ENCODE measurements at regions not wholly inside any gene's neighbourhood (a gene's known extent, or its start where the extent isn't known, plus 50 kb on each side); places are given as distances from the start of the nearest gene placed in this dataset.

DNA sequence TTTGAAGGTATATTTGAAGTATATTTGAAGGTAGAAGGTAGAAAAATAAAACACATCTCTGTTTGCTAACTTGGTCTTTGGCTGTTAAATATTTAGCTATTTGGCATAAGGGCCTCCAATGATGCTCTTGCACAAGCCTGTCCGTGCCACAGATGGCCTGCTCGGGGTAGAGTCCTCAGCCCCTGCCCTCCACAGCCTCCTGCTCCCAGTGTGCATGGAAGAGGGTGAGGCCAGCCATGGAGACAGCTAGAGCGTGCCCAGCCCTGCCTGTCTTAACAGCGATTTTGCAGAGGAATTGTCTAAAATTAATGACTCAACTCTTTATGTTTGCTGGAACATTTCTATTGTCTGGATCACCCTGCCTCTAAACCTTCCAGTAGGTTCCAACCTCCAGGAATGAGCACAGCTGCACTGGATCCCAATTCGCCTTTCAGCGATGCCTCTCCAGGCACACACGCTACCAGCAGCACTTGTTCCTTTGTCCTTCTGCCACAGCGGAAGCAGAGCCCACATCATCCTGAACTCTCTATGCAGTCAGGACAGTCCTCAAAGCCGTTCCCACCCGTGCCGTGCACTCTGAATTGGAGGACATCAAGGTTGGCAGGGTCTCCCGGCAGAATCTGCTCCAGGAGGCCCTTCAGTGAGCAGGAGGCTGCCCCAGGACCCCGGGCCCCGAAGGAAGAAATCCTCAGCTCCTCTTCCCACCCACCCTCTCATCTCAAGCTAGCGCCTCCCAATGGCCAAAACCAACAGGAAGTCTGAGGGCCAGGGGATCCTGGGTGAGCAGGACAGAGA is 254.0 kb upstream of the IRX1 start:
- no peaks in the 10 kb centered on the region for H3K27me3 Mint-ChIP-seq

DNA sequence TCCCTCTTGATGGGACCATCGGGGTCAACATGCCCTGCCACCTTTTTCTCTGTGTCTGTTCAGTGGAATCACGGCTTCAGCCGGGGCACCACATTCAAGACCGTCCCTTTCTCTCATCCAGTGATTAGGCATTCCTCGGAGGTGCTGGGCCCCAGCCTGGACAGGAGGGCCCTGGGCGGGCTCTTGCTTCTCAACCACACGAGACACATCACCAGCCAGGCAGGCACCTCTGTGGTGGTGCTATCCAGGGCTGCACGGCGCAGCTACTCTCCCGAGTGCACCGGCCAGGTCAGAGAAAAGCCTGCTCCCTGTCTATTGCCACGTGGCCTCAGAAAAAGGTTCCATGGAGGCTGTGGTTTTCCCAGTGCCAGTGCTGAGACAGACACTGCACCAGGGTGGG is 255.2 kb upstream of the IRX1 start:
- Mint-ChIP-seq H3K4me3 (no peak overlapping the region), H3K27ac (no peak overlapping the region), H3K9me3 (no peaks in the 10 kb centered on the region), H3K27me3 (no peaks in the 10 kb centered on the region), H3K4me1 (ENCODE audit: low read depth) (no peaks in the 10 kb centered on the region), H3K36me3 (ENCODE audit: low read depth) (no peaks in the 10 kb centered on the region)
- DNase-seq = no peak

More for the DNA sequence above, 254.0 kb upstream of the IRX1 start:
- DNase-seq = no peak
- Mint-ChIP-seq H3K9me3 (no peaks in the 10 kb centered on the region), H3K4me1 (ENCODE audit: low read depth) (no peaks in the 10 kb centered on the region), H3K27ac (no peak overlapping the region), H3K36me3 (ENCODE audit: low read depth) (no peaks in the 10 kb centered on the region), H3K4me3 (no peak overlapping the region)

DNA sequence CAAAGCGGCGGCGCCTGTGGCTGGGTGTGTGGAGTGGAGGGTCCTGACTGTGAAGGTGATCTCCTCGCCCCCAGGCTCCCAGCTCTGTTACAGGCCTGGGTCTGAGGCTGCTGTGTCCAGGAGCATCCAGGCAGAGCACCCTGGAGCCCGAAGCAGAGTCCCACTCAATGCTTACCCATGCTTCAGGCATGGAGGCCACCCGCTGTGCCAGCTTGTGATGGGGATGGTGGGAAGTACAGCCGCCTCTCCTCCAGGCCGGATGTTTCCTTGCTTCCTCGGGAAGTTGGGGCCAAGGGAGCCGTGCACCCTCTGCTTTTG is 255.9 kb upstream of the IRX1 start:
- no peaks in the 10 kb centered on the region for H3K4me1 Mint-ChIP-seq (ENCODE audit: low read depth)
- no peaks in the 10 kb centered on the region for H3K36me3 Mint-ChIP-seq (ENCODE audit: low read depth)
- no peak for DNase-seq
- H3K27ac Mint-ChIP-seq = no peak overlapping the region
- H3K9me3 Mint-ChIP-seq = no peaks in the 10 kb centered on the region
- no peaks in the 10 kb centered on the region for H3K27me3 Mint-ChIP-seq
- H3K4me3 Mint-ChIP-seq = no peak overlapping the region

DNA sequence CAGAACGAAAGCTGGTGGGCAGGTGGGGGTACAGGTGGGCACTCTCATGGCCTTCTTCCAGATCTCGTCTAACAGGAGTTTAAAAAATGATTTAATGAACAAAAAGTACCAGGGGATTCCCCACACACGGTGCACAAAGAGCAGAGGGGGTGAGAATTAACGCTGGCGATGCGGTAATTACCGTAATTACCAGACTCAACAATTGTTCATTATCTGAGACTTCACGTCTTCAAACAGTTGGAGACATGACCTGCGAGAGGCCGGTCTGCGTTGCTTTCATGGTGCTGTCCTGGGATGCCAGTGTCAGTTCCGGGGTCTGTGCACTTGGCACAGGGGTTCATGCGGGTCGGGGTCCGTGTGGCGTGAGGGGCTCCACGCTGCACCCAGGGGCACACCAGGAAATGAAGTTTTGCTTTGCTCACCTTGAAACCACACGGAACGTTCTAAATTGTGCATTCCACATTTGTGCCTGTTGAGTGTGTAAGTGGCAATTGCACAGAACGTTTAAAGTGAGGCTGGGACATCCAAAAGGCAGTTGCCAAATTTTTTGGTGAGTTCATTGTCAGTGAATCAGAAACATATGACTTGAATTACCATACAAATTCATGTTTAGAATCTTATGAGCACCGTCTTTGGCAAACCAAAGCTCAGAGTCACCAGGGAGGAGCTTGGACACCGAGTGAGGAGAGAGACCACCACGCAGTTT is 256.4 kb upstream of the IRX1 start:
- no peaks in the 10 kb centered on the region for H3K9me3 Mint-ChIP-seq
- DNase-seq = no peak
- no peak overlapping the region for H3K27ac Mint-ChIP-seq
- no peaks in the 10 kb centered on the region for H3K36me3 Mint-ChIP-seq (ENCODE audit: low read depth)
- no peaks in the 10 kb centered on the region for H3K4me1 Mint-ChIP-seq (ENCODE audit: low read depth)
- no peak overlapping the region for H3K4me3 Mint-ChIP-seq
- no peaks in the 10 kb centered on the region for H3K27me3 Mint-ChIP-seq

DNA sequence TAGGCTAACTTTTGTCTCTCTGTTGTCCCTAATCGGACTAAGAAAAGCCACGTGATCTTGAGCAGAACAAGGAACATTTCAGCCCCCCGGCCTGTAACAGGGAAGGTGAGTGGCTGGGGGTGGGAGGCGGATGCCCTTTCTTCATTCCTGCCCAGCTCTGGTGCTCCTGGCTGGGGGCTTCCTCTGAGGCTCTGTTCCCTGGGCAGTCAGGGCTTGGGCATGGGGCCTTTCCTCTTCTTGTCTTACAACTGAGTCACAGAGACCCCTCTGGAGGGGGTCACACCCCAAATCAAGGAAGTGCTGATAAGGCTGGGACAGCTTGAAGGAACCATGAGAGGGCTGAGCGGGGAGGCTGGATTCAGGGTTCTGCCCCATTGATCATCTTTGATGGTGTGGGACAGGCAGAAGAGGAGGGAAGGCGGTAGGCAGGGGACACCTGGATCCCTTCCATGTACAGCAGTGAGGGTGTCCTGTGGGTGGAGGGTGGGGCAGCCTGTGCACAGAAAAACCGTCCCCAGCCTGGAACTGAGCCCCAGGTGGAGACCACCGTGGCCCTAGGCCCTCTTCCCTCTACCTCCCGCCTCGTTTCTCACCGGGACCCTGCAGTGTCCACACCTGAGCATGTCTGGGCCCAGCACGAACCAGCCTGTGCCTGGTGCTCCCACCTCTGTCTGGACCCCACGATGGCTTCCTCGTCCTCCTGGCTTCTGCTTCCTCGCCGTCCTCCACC is 257.7 kb upstream of the IRX1 start:
- no peak for DNase-seq
- Mint-ChIP-seq H3K4me3 (no peak overlapping the region), H3K36me3 (ENCODE audit: low read depth) (no peaks in the 10 kb centered on the region), H3K27ac (no peak overlapping the region), H3K9me3 (no peaks in the 10 kb centered on the region), H3K4me1 (ENCODE audit: low read depth) (no peaks in the 10 kb centered on the region), H3K27me3 (no peaks in the 10 kb centered on the region)

DNA sequence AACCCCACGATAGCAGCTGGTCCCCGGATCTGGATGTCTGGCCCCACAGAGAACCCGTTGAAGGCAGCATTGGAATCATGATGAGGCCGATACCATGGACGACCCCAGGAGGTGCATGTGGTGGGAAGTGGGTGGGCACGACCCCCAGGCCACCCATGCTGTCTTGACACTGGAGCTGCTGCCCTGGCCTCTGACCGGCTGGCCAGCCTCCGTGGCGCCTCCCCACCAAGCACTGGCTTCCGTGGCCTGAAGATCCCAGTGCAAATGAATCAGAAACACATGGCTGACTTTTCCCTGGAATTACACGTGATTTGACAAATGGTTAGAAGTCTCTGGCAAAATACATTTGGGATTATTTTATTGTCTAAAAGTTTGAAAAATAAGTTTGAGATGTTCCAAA is 259.0 kb upstream of the IRX1 start:
- no peak overlapping the region for H3K27ac Mint-ChIP-seq
- H3K36me3 Mint-ChIP-seq (ENCODE audit: low read depth) = no peaks in the 10 kb centered on the region
- DNase-seq = no peak
- no peak overlapping the region for H3K4me3 Mint-ChIP-seq
- no peaks in the 10 kb centered on the region for H3K27me3 Mint-ChIP-seq
- H3K4me1 Mint-ChIP-seq (ENCODE audit: low read depth) = no peaks in the 10 kb centered on the region
- peaks cover under 1% of the 10 kb centered on the region for H3K9me3 Mint-ChIP-seq

DNA sequence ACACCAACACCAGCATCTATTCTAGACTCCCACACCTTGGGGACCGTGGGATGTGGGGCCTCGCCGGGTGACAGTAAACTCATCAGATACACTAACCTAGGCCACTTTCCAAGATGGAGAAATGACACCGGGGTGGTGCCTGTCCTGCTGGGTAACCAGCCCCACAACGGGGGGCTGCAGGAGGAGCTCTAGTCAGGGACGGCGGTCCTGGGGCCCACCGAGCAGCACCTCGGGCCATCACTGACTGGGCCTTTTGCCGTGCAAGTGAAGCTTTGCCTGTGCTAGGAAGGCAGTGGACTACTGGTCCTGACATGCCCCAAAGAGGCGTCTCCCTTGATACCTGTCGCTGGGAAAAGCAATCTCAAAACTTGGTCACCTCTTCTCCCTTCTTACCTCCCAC is 260.3 kb upstream of the IRX1 start:
- Mint-ChIP-seq H3K27ac (no peak overlapping the region), H3K9me3 (peaks cover 3% of the 10 kb centered on the region), H3K4me3 (no peak overlapping the region), H3K27me3 (no peaks in the 10 kb centered on the region), H3K4me1 (ENCODE audit: low read depth) (no peaks in the 10 kb centered on the region), H3K36me3 (ENCODE audit: low read depth) (no peaks in the 10 kb centered on the region)
- DNase-seq = no peak

DNA sequence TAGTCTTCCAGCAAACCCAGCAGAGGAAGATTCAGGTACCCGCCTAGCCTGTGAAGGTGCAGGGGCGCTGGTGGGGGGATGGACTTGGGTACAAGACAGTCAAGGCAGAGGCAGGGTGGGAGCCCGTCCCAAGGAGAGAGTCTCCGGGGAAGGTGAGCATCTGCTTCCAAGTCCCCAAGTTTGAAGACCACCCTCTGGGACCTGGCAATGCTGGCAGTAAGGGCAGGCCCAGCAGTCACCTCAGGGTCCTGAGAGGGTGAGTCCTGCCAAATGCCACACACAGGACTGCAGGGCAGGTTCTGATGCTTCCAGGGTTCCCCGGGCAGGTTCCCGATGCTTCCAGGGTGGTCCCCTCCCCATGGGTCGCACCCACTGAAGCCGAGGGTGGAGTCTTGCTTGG is 261.8 kb upstream of the IRX1 start:
- Mint-ChIP-seq H3K4me1 (ENCODE audit: low read depth) (no peaks in the 10 kb centered on the region), H3K27ac (no peak overlapping the region), H3K27me3 (no peaks in the 10 kb centered on the region), H3K9me3 (peaks cover 3% of the 10 kb centered on the region), H3K36me3 (ENCODE audit: low read depth) (no peaks in the 10 kb centered on the region), H3K4me3 (no peak overlapping the region)
- no peak for DNase-seq

DNA sequence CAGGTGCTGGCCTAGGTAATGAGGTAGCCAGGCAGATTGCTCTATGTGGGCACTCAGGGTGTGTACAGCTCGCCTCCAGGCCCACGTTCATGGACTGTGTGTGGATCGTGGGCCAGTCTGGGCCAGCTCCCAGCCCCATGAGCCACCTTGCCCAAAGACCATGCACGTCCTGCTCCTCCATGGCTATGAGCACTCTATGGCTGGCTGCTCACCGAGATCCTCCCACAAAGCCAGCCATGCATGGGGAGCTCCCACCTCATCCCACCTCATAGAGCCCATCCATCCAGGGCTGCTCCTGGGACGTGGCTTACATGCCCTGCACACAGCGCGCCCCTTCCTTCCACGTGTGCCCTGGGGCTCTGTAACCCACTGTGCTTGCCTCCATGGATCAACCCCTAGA is 262.5 kb upstream of the IRX1 start:
- Mint-ChIP-seq H3K4me3 (no peak overlapping the region), H3K9me3 (peaks cover 3% of the 10 kb centered on the region), H3K36me3 (ENCODE audit: low read depth) (no peaks in the 10 kb centered on the region), H3K27me3 (no peaks in the 10 kb centered on the region), H3K27ac (no peak overlapping the region), H3K4me1 (ENCODE audit: low read depth) (no peaks in the 10 kb centered on the region)
- DNase-seq = no peak

DNA sequence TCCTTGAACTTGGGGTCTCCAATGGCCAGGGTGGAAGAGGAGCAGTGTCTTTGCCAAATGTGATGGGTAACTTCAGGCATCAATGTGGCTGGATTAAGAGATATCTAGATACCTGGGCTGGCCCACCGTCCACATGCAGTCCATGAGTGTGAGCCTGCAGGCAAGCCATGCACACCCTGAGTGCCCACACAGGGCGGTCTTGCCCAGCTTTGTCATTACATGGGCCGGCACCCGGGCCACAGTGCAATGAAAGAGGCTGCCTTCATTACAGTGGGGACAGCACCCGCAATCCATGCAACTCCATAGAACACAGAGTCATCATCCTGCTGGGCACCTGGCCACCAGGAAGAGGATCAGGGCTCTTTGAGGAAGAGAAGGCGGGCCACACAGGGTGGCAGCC is 263.8 kb upstream of the IRX1 start:
- no peaks in the 10 kb centered on the region for H3K36me3 Mint-ChIP-seq (ENCODE audit: low read depth)
- H3K4me1 Mint-ChIP-seq (ENCODE audit: low read depth) = no peaks in the 10 kb centered on the region
- H3K27me3 Mint-ChIP-seq = no peaks in the 10 kb centered on the region
- DNase-seq = no peak
- no peak overlapping the region for H3K27ac Mint-ChIP-seq
- no peak overlapping the region for H3K4me3 Mint-ChIP-seq
- H3K9me3 Mint-ChIP-seq = peaks cover 4% of the 10 kb centered on the region

DNA sequence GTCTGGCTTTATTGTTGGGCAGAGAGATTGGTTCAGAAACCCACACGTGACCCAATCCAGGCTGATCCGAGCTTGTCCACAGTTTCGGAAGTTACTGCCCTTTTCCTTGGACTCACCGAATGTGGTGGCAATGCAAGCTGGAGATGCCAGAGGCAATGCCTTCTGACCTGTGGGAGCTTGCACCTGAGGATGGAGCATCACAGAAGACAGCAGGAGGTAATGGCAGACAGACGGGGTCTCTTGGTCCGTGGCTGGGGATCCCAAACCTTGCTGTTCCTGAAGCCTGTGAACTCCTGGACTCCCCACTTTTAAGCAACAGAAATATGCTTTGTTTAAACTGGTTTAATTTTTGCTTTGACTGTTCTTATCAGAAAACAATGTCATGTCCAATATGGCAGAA is 265.2 kb upstream of the IRX1 start:
- Mint-ChIP-seq H3K4me3 (no peak overlapping the region), H3K4me1 (ENCODE audit: low read depth) (no peaks in the 10 kb centered on the region), H3K27ac (no peak overlapping the region), H3K27me3 (no peaks in the 10 kb centered on the region), H3K36me3 (ENCODE audit: low read depth) (no peaks in the 10 kb centered on the region), H3K9me3 (peaks cover 8% of the 10 kb centered on the region)
- no peak for DNase-seq

DNA sequence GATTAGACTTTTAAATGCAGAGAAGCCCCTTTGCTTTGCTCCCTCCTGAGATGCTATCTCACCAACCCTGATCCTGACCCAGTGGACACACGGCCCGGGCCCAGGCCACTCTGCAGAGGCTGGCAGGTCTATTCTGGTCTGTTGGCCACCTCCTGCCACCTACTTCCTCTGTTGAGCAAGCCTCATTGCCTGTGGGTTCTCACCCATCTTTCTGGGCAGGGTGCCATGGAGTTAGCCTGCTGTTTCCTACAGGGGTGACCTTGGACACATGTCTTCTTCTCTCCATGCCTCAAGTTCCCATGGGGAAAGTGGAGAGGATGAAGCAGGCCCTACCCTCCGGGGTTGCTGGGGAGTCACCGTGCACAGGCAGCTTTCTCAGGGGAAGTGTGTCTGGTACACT is 266.2 kb upstream of the IRX1 start:
- Mint-ChIP-seq H3K4me3 (no peak overlapping the region), H3K36me3 (ENCODE audit: low read depth) (no peaks in the 10 kb centered on the region), H3K27me3 (no peaks in the 10 kb centered on the region), H3K9me3 (peaks cover 14% of the 10 kb centered on the region), H3K4me1 (ENCODE audit: low read depth) (no peaks in the 10 kb centered on the region), H3K27ac (no peak overlapping the region)
- DNase-seq = no peak

DNA sequence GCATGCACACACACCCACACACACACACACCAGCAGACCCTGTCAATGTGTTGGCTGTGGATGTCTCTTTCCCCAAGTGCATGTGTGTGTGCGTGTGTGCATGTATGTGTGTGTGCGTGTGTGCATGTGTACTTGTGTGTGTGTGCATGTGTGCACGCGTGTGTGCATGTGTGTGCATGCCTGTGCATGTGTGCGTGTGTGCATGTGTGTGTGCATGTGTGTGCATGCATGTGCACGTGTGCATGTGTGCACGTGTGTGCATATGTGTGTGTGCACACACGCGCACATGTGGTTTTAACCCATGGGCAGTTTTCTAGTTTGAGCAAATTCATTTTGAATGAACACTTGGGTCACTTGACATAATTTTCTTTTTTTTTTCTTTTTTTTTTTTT is 268.8 kb upstream of the IRX1 start:
- no peak overlapping the region for H3K27ac Mint-ChIP-seq
- peaks cover 14% of the 10 kb centered on the region for H3K9me3 Mint-ChIP-seq
- no peaks in the 10 kb centered on the region for H3K36me3 Mint-ChIP-seq (ENCODE audit: low read depth)
- H3K27me3 Mint-ChIP-seq = no peaks in the 10 kb centered on the region
- no peak for DNase-seq
- H3K4me3 Mint-ChIP-seq = no peak overlapping the region
- no peaks in the 10 kb centered on the region for H3K4me1 Mint-ChIP-seq (ENCODE audit: low read depth)

DNA sequence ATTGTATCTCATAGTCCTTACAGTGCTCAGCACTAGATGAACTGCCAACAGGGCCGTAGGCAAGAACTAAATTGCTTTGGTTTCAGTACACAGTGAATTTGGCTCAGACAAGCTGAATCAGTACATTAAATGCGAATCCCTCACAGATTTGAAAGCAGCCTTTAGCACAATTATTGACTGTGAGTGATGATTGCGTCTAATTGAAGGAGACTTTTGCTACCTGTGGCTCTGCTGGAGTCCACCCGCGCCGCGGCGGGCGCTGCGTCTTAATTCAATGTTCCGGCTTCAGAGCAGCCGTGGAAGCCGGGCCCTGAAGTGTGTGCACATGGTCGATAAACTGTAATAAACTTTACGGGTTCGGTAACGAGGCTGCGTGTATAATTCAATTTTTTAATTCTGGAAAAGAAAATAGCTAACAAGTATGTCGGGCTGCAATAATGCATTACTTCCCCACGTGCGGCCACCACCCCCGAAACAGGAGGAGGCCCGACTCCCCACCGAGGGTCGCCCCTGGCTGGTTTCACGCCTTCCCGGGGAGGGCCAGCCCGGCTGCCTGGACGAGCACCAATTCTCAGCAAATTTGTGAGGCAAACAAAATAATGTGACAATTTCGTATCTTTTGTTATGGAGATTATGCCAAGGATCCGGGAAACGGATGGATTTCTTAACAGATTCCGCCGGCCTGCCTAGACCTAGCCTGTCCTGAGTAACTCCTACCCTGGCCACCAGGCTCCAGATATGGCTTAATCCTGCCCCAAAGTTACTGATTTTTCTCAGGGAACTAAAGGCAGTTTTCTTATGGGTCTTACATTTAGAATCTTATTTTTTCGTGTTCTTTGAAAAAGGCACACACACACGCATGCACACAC is 269.4 kb upstream of the IRX1 start:
- Mint-ChIP-seq H3K4me3 (no peak overlapping the region), H3K4me1 (ENCODE audit: low read depth) (no peaks in the 10 kb centered on the region), H3K9me3 (peaks cover 11% of the 10 kb centered on the region), H3K27me3 (no peaks in the 10 kb centered on the region), H3K27ac (no peak overlapping the region), H3K36me3 (ENCODE audit: low read depth) (no peaks in the 10 kb centered on the region)
- DNase-seq = no peak
